Central memory CD8-positive, alpha-beta T cell (primary cell): ENCODE measurements at regions not wholly inside any gene's neighbourhood (a gene's known extent, or its start where the extent isn't known, plus 50 kb on each side); places are given as distances from the start of the nearest gene placed in this dataset.
"Not testable (repeated sequence)": the region's sequence is repeated elsewhere in the genome, so short reads cannot be mapped to it uniquely, and the experiment has no call there.

Experiments
- ATAC-seq: fragments of 150-1000 bp; cut with Tn5 transposase; replicated peaks from 2 replicates; pipeline ENCODE4 v1.10.0; 2022; ENCODE audit warnings: mild to moderate bottlenecking, moderate FRiP score, moderate number of reproducible peaks; ENCODE audit not compliant: poor library complexity, severe bottlenecking; ENCODE audit errors: extremely low read depth
- DNase-seq, 2 donors: peaks; one replicate each; pipeline ENCODE4 v3.0.0; 2021; ENCODE audit warnings: low spot score in 2 of 2
- H3K27ac Mint-ChIP-seq: one replicate; pipeline ENCODE4 v1.8.0; 2022; ENCODE audit warnings: low read depth, mild to moderate bottlenecking, moderate library complexity, mixed read lengths
- H3K27me3 Mint-ChIP-seq: one replicate; pipeline ENCODE4 v1.8.0; 2022; ENCODE audit warnings: mixed read lengths
- H3K36me3 Mint-ChIP-seq: one replicate; pipeline ENCODE4 v1.8.0; 2022; ENCODE audit warnings: mild to moderate bottlenecking, moderate library complexity, mixed read lengths; ENCODE audit not compliant: insufficient read depth
- H3K4me1 Mint-ChIP-seq: one replicate; pipeline ENCODE4 v1.8.0; 2022; ENCODE audit warnings: mixed read lengths
- H3K4me3 Mint-ChIP-seq: one replicate; pipeline ENCODE4 v1.8.0; 2022; ENCODE audit warnings: mild to moderate bottlenecking, moderate library complexity, mixed read lengths
- H3K9me3 Mint-ChIP-seq: one replicate; pipeline ENCODE4 v1.8.0; 2022; ENCODE audit warnings: mixed read lengths

DNA sequence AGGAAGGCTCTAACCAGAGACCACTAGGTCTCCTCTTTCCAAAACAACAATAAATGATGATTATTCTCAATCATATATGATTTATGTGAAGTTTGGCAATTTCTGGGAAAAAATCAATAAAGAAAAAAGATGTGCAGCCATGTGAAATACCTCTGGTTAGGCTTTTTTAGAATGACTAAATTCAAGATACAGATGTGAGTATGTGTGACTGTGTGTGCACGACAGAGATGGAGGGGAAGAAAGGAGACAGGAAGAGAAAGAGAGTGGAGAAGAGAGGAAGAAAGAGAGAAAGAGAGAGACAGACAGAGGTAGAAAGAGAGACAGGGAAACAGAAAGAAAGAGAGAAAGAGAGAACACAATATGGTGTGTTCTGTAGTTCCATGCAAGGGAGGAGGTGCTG, 558.6 kb upstream of the CDH5 start:
- no peaks in the 10 kb centered on the region for H3K27me3 Mint-ChIP-seq
- no peak for ATAC-seq

DNA sequence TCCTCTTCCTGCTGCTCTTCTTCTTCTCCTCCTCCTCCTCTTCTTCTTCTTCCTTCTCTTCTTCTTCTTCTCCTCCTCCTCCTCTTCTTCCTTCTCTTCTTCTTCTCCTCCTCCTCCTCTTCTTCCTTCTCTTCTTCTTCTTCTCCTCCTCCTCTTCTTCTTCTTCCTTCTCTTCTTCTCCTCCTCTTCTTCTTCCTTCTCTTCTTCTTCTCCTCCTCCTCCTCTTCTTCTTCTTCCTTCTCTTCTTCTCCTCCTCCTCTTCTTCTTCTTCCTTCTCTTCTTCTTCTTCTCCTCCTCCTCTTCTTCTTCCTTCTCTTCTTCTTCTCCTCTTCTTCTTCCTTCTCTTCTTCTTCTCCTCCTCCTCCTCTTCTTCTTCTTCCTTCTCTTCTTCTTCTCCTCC, 560.8 kb upstream of the CDH5 start:
- H3K27ac Mint-ChIP-seq, H3K27me3 Mint-ChIP-seq, H3K4me1 Mint-ChIP-seq, DNase-seq, ATAC-seq, H3K36me3 Mint-ChIP-seq, H3K4me3 Mint-ChIP-seq: not testable (repeated sequence)
- H3K9me3 Mint-ChIP-seq = peaks cover 19% of the 10 kb centered on the region

More for the DNA sequence above, 558.6 kb upstream of the CDH5 start:
- Mint-ChIP-seq H3K4me3 (no peak overlapping the region), H3K36me3 (no peaks in the 10 kb centered on the region), H3K4me1 (no peaks in the 10 kb centered on the region), H3K9me3 (peaks cover 29% of the 10 kb centered on the region), H3K27ac (no peak overlapping the region)
- no peak for DNase-seq

DNA sequence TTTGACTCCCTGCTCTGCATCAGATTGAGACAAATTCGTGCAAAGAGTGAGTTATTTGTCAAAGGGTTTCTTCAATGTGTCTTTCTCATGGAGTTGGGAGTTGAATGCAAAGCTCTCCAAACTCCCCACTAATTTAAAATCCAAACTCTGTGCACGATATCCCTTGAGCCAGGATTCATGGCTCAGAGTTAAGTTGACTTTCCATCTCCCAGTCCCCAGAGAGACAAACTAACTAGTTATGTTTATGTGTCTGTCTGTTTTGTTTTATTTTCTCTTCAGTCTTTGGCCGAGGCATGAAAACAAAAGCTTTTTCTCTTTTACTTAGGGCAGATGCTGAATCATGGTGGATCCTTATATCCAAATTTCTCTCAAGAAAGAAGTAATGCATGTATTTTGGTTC, 570.0 kb upstream of the CDH5 start:
- H3K4me3 Mint-ChIP-seq = no peak overlapping the region
- DNase-seq (no peak), ATAC-seq (no peak)
- H3K9me3 Mint-ChIP-seq = peaks cover 23% of the 10 kb centered on the region
- no peaks in the 10 kb centered on the region for H3K36me3 Mint-ChIP-seq
- H3K27me3 Mint-ChIP-seq = no peaks in the 10 kb centered on the region
- H3K27ac Mint-ChIP-seq = no peak overlapping the region
- no peaks in the 10 kb centered on the region for H3K4me1 Mint-ChIP-seq

DNA sequence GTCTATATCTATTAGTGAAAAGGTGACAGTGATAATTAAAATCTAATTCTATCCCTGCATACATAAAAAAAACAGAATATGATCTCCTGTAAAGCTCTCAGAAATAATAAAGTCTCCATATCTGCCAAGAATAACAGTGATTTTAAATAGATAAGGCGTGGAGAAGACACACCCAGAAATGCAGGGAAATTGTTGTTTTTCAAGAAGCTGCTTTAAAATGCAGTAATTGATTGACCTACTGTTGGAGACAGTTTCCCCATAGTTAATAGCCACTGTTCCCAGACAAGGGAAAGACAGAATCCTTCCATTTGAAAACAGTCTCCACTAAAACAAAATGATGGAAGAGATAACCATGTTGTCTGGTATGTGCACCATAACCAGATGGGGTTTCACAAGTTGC, 571.5 kb upstream of the CDH5 start:
- H3K4me1 Mint-ChIP-seq = no peaks in the 10 kb centered on the region
- H3K4me3 Mint-ChIP-seq = no peak overlapping the region
- ATAC-seq (no peak), DNase-seq (no peak)
- H3K36me3 Mint-ChIP-seq = no peaks in the 10 kb centered on the region
- no peak overlapping the region for H3K27ac Mint-ChIP-seq
- H3K27me3 Mint-ChIP-seq = no peaks in the 10 kb centered on the region
- peaks cover 19% of the 10 kb centered on the region for H3K9me3 Mint-ChIP-seq

DNA sequence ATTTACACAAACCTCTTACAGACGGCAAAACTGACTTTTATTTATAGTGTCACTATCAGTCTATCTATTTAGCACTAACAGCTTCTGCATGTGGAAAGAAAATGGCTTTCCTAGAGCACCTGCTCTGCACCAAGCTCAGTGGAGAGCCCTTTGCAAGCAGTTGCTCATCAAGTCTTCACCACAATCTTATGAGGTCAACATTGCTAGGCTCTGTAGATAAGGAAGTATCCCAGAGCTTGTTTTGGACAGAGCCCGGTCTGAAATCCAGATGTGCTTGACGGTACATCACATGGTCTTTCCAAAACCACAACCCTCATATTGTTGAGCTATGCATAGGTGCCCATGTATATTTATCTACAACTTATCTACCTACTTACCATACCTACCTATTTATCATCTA, 572.7 kb upstream of the CDH5 start:
- no peaks in the 10 kb centered on the region for H3K4me1 Mint-ChIP-seq
- ATAC-seq (no peak), DNase-seq (no peak)
- H3K9me3 Mint-ChIP-seq = peaks cover 17% of the 10 kb centered on the region
- H3K36me3 Mint-ChIP-seq = no peaks in the 10 kb centered on the region
- no peak overlapping the region for H3K27ac Mint-ChIP-seq
- no peaks in the 10 kb centered on the region for H3K27me3 Mint-ChIP-seq
- H3K4me3 Mint-ChIP-seq = no peak overlapping the region

DNA sequence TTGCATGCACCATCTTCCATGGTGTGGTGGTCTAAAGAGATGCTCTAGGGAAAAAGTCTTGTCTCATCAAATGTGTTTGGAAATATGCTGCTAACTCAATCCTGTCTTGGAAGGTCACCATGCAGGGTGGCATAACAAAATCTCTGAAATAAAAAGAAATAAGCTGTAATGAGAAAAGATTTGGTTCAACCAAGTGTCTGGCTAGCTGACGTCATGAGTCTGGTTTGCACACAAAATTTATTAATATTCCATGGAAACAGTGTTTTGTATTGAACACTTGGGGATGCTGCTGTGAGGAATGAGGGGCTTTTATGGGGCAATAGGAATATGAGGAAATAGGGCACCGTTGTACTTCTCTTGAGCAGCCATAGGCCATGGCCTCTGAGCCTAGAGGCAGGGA, 575.7 kb upstream of the CDH5 start:
- DNase-seq = no peak
- no peak for ATAC-seq
- Mint-ChIP-seq H3K4me3 (no peak overlapping the region), H3K9me3 (peaks cover 7% of the 10 kb centered on the region), H3K4me1 (no peaks in the 10 kb centered on the region), H3K27ac (no peak overlapping the region), H3K27me3 (no peaks in the 10 kb centered on the region), H3K36me3 (no peaks in the 10 kb centered on the region)

DNA sequence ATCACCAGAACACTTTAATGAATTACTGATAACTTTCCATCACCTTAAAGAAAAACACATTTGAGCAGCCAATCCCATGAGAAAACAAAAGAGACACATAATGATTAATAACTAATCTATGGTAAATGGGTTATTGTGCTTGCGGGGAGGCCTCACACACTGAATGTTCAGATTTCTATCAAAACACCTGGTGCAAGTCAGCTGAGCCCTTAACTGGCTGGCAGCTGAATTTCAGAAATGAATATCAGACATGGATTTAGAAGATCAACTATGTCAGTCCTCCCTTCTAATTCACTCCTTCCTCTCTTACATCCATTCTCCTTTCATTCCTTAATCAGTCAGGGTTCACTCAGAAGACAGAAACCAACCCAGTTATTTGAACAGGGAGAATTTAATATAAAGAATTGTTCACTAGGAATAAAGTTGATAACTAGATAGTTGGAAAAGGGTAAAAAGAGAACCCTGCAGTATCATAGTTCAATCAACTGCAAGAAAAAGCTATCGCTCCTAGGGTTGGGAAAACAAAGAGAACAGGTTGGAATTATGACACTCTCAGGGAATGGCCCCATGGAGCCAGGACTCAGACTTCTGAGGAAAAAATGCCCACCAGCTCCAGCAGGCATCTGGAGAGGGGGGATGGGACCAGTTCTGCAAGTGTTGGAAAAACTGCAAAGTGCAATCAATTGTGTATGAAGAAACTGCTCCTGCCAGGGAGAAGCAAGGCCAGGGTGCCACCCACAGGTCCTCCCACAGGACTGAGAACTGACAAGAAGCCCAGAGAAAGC, 577.1 kb upstream of the CDH5 start:
- H3K36me3 Mint-ChIP-seq = no peaks in the 10 kb centered on the region
- ATAC-seq = no peak
- no peaks in the 10 kb centered on the region for H3K27me3 Mint-ChIP-seq
- H3K9me3 Mint-ChIP-seq = peaks cover 8% of the 10 kb centered on the region
- no peak overlapping the region for H3K27ac Mint-ChIP-seq
- H3K4me1 Mint-ChIP-seq = no peaks in the 10 kb centered on the region
- no peak for DNase-seq
- no peak overlapping the region for H3K4me3 Mint-ChIP-seq

DNA sequence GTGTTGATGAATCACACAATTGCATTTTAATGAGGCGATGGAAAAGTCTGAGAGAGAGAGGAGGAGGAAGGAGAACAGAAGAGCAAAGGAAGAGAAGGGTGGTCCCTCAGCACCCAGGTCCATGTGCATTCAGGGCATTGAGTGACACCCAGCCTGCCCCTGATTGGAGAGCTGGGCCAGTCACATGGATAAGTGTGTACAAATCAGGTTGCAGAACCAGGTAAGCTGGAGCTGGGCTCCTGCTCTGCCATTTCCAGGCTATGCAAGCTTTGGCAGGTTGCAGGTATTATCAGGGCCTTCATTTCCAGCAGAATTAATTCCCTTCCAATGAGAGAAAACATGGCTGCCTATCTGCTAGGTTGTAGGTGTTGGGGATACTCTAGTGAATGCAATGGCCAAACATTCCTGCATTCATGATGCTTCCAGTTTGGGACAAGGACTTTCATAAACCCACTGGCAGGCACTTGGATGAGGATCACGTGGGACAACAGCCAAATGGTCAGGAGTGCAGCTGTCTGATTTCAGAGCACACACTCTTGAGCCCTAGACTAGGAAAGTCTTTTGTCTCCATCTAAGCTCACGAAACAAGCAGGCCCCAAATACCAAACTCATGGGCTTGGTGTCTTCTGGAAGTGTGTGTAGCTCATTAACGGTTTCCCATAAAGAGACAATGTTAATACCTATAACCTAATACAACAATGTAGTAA, 577.9 kb upstream of the CDH5 start:
- H3K27ac Mint-ChIP-seq = no peak overlapping the region
- no peaks in the 10 kb centered on the region for H3K27me3 Mint-ChIP-seq
- DNase-seq (no peak), ATAC-seq (no peak)
- H3K9me3 Mint-ChIP-seq = peaks cover 13% of the 10 kb centered on the region
- H3K4me3 Mint-ChIP-seq = no peak overlapping the region
- no peaks in the 10 kb centered on the region for H3K4me1 Mint-ChIP-seq
- H3K36me3 Mint-ChIP-seq = no peaks in the 10 kb centered on the region

DNA sequence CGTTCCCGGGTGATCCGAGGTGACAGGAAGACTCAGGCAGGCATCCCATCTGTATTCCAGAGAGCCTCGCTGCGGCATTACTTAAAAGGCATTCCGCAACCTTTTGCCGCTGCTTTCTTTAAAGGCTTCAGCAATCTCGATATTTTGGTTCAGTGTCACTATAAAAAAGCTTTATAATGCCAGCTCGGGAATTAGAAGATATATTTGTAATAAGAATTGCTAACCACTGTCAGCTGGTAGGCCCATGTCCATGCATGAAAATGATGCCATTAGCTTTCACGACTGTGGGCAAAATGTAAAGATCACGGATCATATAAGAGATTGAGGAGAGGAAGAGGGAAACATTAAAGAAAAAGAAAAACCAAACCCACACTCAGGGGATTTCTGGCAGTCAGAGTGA, 578.6 kb upstream of the CDH5 start:
- DNase-seq (no peak), ATAC-seq (no peak)
- peaks cover 13% of the 10 kb centered on the region for H3K9me3 Mint-ChIP-seq
- no peak overlapping the region for H3K4me3 Mint-ChIP-seq
- H3K27ac Mint-ChIP-seq = no peak overlapping the region
- H3K27me3 Mint-ChIP-seq = no peaks in the 10 kb centered on the region
- no peaks in the 10 kb centered on the region for H3K4me1 Mint-ChIP-seq
- H3K36me3 Mint-ChIP-seq = no peaks in the 10 kb centered on the region

DNA sequence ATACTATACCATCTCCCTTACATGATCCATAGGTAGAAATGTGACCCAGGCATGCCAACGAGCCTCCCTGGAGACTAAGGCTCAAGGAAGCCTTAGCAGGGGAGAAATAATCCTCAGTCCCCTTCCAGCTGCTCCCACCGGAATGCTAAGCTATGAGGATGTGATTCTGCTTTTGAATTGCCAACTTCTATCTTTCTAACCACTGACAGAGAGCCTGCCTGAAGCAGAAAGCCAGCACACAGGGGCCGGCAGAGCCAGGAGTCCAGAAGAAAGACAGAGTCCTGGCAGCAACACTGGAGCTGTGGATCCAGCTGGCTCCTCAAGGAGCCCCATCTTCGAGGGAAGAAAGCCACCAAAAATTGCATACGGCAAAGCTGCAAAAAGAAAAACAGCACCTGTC, 579.6 kb upstream of the CDH5 start:
- peaks cover 8% of the 10 kb centered on the region for H3K9me3 Mint-ChIP-seq
- no peak for DNase-seq
- no peaks in the 10 kb centered on the region for H3K27me3 Mint-ChIP-seq
- no peaks in the 10 kb centered on the region for H3K4me1 Mint-ChIP-seq
- H3K27ac Mint-ChIP-seq = no peak overlapping the region
- no peaks in the 10 kb centered on the region for H3K36me3 Mint-ChIP-seq
- ATAC-seq = no peak
- H3K4me3 Mint-ChIP-seq = no peak overlapping the region

DNA sequence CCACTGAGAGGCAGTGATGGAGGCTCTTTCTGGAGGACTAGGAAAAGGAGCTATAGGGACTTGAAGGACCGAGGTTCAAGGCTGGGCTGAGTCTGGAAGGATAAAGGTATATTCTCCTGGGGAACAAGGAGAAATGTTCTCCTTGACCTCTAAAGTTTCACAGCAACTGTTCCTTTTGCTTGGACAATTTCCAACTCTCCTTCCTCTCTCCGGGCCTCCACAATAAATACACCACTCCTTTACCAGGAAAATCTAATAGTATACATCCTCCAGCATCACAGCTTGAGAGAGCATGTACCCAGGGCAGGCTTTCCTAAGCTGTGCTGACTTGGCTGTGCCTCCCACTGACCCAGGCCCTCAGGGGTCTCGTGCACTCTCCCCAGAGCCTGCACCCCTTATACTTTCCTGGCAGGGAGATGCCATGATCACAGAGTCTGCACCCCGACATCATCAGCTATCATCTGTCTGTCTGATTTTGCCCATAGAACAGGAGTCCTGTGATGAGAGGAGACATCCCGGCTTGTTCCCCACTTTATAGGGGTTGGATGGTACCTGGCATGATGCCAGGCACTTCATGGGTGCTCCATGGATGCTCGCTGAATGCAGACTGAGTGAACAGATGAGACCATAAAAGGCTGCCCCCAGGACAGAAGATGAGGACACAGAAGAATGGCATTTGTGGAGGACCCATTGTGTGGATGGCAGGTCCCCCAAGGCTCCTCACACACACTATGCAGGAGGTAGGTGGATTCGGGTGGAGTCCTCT, 582.6 kb upstream of the CDH5 start:
- no peaks in the 10 kb centered on the region for H3K4me1 Mint-ChIP-seq
- H3K27ac Mint-ChIP-seq = no peak overlapping the region
- no peak overlapping the region for H3K4me3 Mint-ChIP-seq
- no peaks in the 10 kb centered on the region for H3K36me3 Mint-ChIP-seq
- peaks cover 15% of the 10 kb centered on the region for H3K9me3 Mint-ChIP-seq
- H3K27me3 Mint-ChIP-seq = no peaks in the 10 kb centered on the region
- no peak for DNase-seq
- no peak for ATAC-seq

DNA sequence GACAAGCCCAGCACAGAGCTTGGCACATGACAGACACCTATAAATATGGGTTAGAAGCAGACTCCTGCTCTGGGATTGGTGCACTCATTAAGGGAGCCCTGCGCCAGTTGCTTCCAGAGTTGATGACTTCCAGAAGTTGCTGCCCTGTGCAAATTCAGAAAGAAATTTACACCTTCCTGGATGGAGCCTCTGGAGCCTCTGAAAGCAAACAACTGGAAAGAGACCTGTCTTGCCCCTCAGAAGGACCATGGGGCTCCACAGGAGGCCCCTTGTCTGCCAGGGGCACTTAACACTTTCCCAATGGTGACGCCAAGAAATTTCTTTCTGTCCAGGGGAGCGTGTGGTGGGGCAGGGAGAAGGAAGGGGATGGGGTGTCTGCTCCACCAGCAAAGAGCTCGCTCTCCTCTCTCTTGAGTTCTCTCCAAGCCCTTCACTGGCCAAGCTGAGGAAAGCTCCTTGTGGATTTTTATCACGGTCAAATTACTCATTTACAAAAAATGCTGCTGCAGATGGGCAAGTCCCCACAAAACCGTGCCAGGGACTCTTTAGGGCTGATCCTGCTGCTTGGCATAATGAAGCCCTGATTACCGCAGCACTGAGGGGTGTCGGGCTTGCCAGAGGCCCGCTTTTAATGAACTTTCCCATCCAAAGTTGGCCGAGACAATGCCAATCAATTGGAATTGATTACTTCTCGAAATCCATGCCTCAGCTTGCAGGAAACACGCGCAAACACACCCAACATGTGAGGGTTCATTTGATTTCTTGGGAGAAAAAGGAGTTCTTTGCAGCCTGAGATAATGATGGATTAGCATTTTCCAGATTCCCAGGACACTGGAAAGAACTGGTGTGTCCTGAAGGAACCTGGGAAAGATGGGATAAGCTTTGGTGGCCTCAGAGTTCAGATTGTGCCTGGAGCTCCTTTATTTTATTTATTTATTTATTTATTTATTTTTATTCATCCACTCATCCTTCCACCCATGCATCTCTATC, 583.6 kb upstream of the CDH5 start:
- DNase-seq (no peak), ATAC-seq (no peak)
- Mint-ChIP-seq H3K36me3 (no peaks in the 10 kb centered on the region), H3K27ac (no peak overlapping the region), H3K9me3 (peaks cover 15% of the 10 kb centered on the region), H3K4me1 (no peaks in the 10 kb centered on the region), H3K4me3 (no peak overlapping the region), H3K27me3 (no peaks in the 10 kb centered on the region)
